NB4 (cell line): ENCODE measurements at regions not wholly inside any gene's neighbourhood (a gene's known extent, or its start where the extent isn't known, plus 50 kb on each side); places are given as distances from the start of the nearest gene placed in this dataset.

Experiments
- POLR2A ChIP-seq: IDR thresholded peaks from 2 replicates; pipeline ENCODE4 v1.6.1; 2011; ENCODE audit warnings: mild to moderate bottlenecking; ENCODE audit not compliant: insufficient read length; ENCODE audit errors: extremely low read depth
- TF ChIP-seq, protein P1 (sequence below): IDR thresholded peaks from one replicate; pipeline ENCODE4 v1.5.1; 2012; ENCODE audit warnings: low read depth, low read length
- TF ChIP-seq, protein P2 (sequence below): IDR thresholded peaks from 2 replicates; pipeline ENCODE4 v1.6.1; 2011; ENCODE audit warnings: low read depth, low read length

DNA sequence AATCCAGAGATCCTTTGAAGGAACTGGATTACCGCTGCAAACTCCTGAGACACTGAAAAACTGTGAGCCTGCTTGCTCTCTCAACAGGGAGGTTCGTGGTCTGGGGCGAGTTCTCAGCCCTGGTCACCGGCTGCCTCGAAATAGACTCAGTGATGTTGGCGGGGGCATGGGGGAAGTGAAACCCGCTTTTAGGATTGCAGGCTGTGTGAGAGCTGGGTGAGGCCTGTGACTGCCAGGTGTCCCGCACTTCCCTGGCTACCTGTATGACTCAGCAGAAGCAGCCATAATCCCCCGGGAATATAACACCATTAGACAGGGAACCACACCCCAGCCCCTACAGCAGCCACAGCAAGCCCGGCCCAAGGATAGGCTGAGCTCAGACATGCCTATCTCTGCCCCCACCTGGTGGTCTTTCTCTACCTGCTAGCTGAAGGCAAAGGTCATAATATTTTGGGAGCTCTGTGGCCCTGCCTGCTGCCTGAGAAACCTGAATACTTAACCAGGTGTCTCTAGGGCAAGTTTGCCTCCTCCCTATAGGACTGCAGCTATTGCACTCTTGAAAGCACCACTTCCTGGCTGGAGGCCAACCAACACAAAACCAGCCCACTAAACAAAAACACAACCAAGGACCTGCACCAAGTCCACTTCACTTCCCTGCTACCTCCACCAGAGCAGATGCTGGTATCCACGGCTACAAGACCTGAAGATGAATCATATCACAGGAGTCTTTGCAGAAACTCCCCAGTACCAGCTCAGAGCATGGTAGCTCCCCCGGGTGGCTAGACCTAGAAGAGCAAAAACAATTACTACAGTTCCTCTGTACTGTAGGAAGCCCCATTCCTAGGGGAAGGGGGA is 202.0 kb downstream of the RRAGB start:
- TF ChIP-seq, protein P1, sequence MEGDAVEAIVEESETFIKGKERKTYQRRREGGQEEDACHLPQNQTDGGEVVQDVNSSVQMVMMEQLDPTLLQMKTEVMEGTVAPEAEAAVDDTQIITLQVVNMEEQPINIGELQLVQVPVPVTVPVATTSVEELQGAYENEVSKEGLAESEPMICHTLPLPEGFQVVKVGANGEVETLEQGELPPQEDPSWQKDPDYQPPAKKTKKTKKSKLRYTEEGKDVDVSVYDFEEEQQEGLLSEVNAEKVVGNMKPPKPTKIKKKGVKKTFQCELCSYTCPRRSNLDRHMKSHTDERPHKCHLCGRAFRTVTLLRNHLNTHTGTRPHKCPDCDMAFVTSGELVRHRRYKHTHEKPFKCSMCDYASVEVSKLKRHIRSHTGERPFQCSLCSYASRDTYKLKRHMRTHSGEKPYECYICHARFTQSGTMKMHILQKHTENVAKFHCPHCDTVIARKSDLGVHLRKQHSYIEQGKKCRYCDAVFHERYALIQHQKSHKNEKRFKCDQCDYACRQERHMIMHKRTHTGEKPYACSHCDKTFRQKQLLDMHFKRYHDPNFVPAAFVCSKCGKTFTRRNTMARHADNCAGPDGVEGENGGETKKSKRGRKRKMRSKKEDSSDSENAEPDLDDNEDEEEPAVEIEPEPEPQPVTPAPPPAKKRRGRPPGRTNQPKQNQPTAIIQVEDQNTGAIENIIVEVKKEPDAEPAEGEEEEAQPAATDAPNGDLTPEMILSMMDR, result no peak
- no peak for TF ChIP-seq POLR2A
- TF ChIP-seq, protein P2, sequence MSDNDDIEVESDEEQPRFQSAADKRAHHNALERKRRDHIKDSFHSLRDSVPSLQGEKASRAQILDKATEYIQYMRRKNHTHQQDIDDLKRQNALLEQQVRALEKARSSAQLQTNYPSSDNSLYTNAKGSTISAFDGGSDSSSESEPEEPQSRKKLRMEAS, result no peak
